GM12865 (cell line): ENCODE measurements at regions not wholly inside any gene's neighbourhood (a gene's known extent, or its start where the extent isn't known, plus 50 kb on each side); places are given as distances from the start of the nearest gene placed in this dataset.

Experiments used
- DNase-seq: peaks from one replicate; pipeline ENCODE4 v3.0.0; 2010; ENCODE audit warnings: low read depth
- H3K4me3 ChIP-seq: 2 replicates; pipeline ENCODE4 v1.5.1; 2011; ENCODE audit warnings: mild to moderate bottlenecking, low read depth, low read length, control low read depth
- TF ChIP-seq, protein P1 (sequence below): IDR thresholded peaks from 2 replicates; pipeline ENCODE4 v1.5.1; 2011; ENCODE audit warnings: low read length, control low read depth, low read depth, inconsistent platforms; ENCODE audit not compliant: insufficient read depth; ENCODE audit errors: missing control alignments

GRCh38 chr3:194272861-194273742 is 78.0 kb downstream of the CPN2 start:
- TF ChIP-seq, protein P1, sequence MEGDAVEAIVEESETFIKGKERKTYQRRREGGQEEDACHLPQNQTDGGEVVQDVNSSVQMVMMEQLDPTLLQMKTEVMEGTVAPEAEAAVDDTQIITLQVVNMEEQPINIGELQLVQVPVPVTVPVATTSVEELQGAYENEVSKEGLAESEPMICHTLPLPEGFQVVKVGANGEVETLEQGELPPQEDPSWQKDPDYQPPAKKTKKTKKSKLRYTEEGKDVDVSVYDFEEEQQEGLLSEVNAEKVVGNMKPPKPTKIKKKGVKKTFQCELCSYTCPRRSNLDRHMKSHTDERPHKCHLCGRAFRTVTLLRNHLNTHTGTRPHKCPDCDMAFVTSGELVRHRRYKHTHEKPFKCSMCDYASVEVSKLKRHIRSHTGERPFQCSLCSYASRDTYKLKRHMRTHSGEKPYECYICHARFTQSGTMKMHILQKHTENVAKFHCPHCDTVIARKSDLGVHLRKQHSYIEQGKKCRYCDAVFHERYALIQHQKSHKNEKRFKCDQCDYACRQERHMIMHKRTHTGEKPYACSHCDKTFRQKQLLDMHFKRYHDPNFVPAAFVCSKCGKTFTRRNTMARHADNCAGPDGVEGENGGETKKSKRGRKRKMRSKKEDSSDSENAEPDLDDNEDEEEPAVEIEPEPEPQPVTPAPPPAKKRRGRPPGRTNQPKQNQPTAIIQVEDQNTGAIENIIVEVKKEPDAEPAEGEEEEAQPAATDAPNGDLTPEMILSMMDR: no peak
- no peak for DNase-seq
- no peak overlapping the region for H3K4me3 ChIP-seq

DNA sequence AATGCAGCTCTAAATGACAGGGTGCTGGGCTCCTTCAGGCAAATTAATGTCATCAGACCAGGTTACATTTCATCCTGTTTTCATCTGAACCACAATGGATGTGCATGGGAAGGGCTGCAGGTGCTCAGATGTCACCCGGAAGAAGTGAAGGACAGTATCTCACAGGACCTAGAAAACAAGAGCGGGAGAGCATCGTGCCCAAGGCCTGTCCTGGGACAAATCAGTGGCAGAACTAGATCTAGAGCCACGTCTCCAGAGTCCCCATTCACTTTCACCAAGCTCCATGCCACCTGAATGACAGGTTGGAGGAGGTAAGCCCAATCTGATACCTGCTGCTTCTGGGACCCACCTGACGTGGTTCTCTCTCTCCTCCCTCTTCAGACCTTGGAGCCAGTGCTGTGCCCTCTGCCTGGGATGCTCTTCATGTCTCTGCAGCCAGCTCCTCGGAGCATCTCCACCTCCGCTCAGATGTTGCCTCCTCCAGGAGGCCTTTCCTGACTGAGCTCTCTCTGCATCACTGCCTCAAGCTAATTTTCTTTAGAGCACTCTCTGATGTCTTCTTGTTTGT is 77.3 kb downstream of the CPN2 start:
- DNase-seq: no peak
- no peak overlapping the region for H3K4me3 ChIP-seq
- TF ChIP-seq, protein P1: no peak

GRCh38 chr3:194274424-194275085 is 76.6 kb downstream of the CPN2 start:
- no peak for DNase-seq
- H3K4me3 ChIP-seq: no peak overlapping the region
- TF ChIP-seq, protein P1: no peak

DNA sequence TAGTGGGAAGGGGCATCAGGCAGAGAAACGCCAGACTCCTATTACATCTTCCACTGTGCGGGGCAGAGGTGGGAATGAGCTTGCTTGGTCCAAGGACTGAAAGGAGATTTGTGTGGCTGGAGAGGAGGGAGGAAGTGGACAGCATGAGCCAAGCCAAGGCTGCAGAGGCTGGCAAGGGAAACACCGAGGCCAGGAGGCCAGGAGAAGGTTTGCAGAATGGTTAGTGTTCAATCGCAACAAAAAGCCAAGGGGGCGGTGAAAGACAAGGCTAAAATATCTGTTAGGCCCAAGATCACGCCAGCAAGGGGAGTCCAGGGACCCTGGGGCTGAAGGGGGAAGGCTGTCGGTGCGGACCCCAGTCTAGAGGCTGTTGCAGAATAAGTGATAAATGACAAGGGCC is 75.8 kb downstream of the CPN2 start:
- TF ChIP-seq, protein P1: no peak
- DNase-seq: no peak
- no peak overlapping the region for H3K4me3 ChIP-seq

DNA sequence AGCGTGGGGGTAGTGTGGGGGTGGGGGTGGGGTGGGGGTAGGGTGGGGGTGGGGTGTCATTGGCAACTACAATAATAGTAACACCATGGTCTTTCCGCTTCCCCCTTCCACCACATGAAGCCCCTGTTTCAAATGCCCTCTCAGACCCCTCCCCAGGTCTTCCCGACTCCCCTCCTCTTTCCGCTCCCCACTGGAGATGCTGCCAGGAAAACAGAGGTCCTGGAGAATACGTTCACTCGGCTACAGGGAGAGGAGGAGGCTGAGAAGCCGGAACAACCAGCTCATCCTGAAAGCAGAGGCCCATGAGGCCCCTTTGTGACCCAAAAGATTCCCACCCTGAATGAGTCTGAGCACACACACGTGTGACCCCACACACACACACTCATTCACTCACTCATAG is 75.4 kb downstream of the CPN2 start:
- no peak overlapping the region for H3K4me3 ChIP-seq
- TF ChIP-seq, protein P1: no peak
- DNase-seq: no peak

DNA sequence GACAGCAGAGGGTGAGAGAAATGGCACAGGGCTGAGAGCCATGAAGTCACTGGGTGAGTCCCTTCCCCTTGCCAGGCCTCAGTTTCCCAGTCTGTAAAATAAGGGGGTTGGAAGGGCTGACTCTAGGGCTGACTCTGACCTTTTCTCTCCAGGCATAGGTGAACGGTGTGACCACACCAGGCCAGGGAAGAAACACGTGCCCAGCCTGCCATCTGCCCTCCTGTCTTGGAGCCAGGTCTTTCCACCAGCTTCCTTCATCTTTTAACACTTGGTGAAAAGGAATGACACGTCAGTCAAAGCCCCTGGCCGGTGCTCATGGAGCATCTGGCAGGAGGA is 74.4 kb downstream of the CPN2 start:
- TF ChIP-seq, protein P1: no peak

More for the DNA sequence above, 74.4 kb downstream of the CPN2 start:
- H3K4me3 ChIP-seq: no peak overlapping the region
- no peak for DNase-seq
